Liver (tissue), 8 donors: ENCODE measurements at regions not wholly inside any gene's neighbourhood (a gene's known extent, or its start where the extent isn't known, plus 50 kb on each side); places are given as distances from the start of the nearest gene placed in this dataset.

ENCODE experiments used
- DNase-seq: peaks from one replicate; pipeline ENCODE4 v3.0.0-alpha.2; 2017; ENCODE audit warnings: low spot score
- H3K27ac ChIP-seq, 2 donors: one replicate each; pipeline ENCODE4 v1.7.0; 2013; ENCODE audit warnings: inconsistent platforms in 2 of 2, low read length in 2 of 2, control low read depth in 1 of 2, low read depth in 1 of 2, mild to moderate bottlenecking in 1 of 2
- H3K27me3 ChIP-seq, 4 donors: one replicate each; pipeline versions ENCODE4 v1.6.1 to v1.7.0; 2013; ENCODE audit warnings: low read length in 3 of 4, inconsistent platforms in 1 of 4, mild to moderate bottlenecking in 1 of 4, moderate library complexity in 1 of 4; ENCODE audit not compliant: control insufficient read depth in 4 of 4, insufficient read depth in 4 of 4
- H3K36me3 ChIP-seq, 4 donors: one replicate each; pipeline versions ENCODE4 v1.6.1 to v1.7.0; 2013; ENCODE audit warnings: low read length in 3 of 4, mild to moderate bottlenecking in 3 of 4, low read depth in 1 of 4, moderate library complexity in 1 of 4; ENCODE audit not compliant: control insufficient read depth in 4 of 4, insufficient read depth in 3 of 4
- H3K4me1 ChIP-seq, 4 donors: one replicate each; pipeline versions ENCODE4 v1.6.1 to v1.7.0; 2013; ENCODE audit warnings: low read length in 3 of 4, mild to moderate bottlenecking in 3 of 4, moderate library complexity in 1 of 4; ENCODE audit not compliant: control insufficient read depth in 4 of 4, insufficient read depth in 4 of 4
- H3K4me3 ChIP-seq, 3 donors: one replicate each; pipeline versions ENCODE4 v1.6.1 to v1.7.0; 2013; ENCODE audit warnings: low read length in 3 of 3, control low read depth in 1 of 3, low read depth in 1 of 3, mild to moderate bottlenecking in 1 of 3
- H3K9ac ChIP-seq, 2 donors: one replicate each; pipeline ENCODE4 v1.7.0; 2013; ENCODE audit warnings: low read length in 2 of 2, mild to moderate bottlenecking in 2 of 2, moderate library complexity in 2 of 2, control low read depth in 1 of 2, low read depth in 1 of 2
- H3K9me3 ChIP-seq, 4 donors: one replicate each; pipeline versions ENCODE4 v1.6.1 to v1.7.0; 2013; ENCODE audit warnings: low read length in 3 of 4; ENCODE audit not compliant: control insufficient read depth in 4 of 4
- ATF3 ChIP-seq: IDR thresholded peaks from 2 replicates; pipeline ENCODE4 v1.6.1; 2016; ENCODE audit warnings: antibody characterized with exemption
- CTCF ChIP-seq: fragments of 150-350 bp; IDR thresholded peaks from 2 replicates; pipeline ENCODE4 v1.5.1; 2017; ENCODE audit warnings: improper control_type of control experiment, low read depth, low read length; ENCODE audit not compliant: missing input control
- EGR1 ChIP-seq, 2 donors: IDR thresholded peaks; 2 replicates each; pipeline ENCODE4 v1.6.1; 2016 to 2018; ENCODE audit warnings: antibody characterized with exemption in 2 of 2, low read depth in 2 of 2
- FOXA2 ChIP-seq: IDR thresholded peaks from 2 replicates; pipeline ENCODE4 v1.6.1; 2016; ENCODE audit warnings: antibody characterized with exemption
- GABPA ChIP-seq, 2 donors: IDR thresholded peaks in 1 of 2; conservative IDR thresholded peaks in 1 of 2; 2 replicates each; pipeline ENCODE4 v1.6.1; 2016; ENCODE audit warnings: antibody characterized with exemption in 2 of 2, mild to moderate bottlenecking in 1 of 2, moderate library complexity in 1 of 2
- HNF4A ChIP-seq, 2 donors: conservative IDR thresholded peaks; 2 replicates each; pipeline ENCODE4 v1.6.1; 2016; ENCODE audit warnings: antibody characterized with exemption in 2 of 2, mild to moderate bottlenecking in 2 of 2
- HNF4G ChIP-seq: IDR thresholded peaks from 2 replicates; pipeline ENCODE4 v1.6.1; 2016; ENCODE audit warnings: antibody characterized with exemption
- JUND ChIP-seq, 2 donors: IDR thresholded peaks; 2 replicates each; pipeline ENCODE4 v1.6.1; 2016; ENCODE audit warnings: antibody characterized with exemption in 2 of 2
- NR2F2 ChIP-seq: IDR thresholded peaks from 2 replicates; pipeline ENCODE4 v1.6.1; 2016; ENCODE audit warnings: antibody characterized with exemption
- RAD21 ChIP-seq, 2 donors: IDR thresholded peaks; 2 replicates each; pipeline ENCODE4 v1.6.1; 2016; ENCODE audit warnings: antibody characterized with exemption in 2 of 2, mild to moderate bottlenecking in 2 of 2
- RXRA ChIP-seq, 2 donors: IDR thresholded peaks; 2 replicates each; pipeline ENCODE4 v1.6.1; 2017 to 2018; ENCODE audit warnings: antibody characterized with exemption in 2 of 2, mild to moderate bottlenecking in 1 of 2
- SP1 ChIP-seq: IDR thresholded peaks from 2 replicates; pipeline ENCODE4 v1.6.1; 2018; ENCODE audit warnings: antibody characterized with exemption, mild to moderate bottlenecking
- YY1 ChIP-seq: IDR thresholded peaks from 2 replicates; pipeline ENCODE4 v1.6.1; 2016; ENCODE audit warnings: antibody characterized with exemption, mild to moderate bottlenecking
- WGBS: extraction: QIAGEN DNeasy Blood & Tissue Kit; methylation state at CpG from one replicate; pipeline ENCODE4 v1.1.7; 2013; 5-methylcytosine and 5-hydroxymethylcytosine counted together
- TF ChIP-seq, protein P1 (sequence below): IDR thresholded peaks from 2 replicates; pipeline ENCODE4 v1.6.1; 2016; ENCODE audit warnings: antibody characterized with exemption
- donor health status: healthy.
- donor health status: healthy.
- donor health status: healthy.
- donor health status: healthy.
- donor health status: healthy.

DNA sequence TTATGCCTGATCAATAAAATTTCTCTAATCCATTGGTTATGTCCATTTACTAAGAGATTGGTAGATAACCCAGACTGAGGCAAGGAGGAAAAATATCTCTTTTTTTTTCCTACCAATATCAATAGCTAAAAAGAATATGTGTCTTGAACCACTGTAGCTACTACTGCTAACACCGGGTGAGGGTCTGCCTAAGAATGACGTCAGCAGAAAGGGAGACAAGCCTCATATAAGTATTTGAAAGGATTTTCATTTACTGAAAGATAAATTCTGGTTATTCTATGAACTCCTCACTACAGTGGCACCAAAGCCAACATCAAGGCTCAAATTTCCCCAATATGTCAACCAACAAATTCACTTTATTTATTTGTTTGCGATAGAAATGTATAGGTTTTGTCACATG is 389.0 kb upstream of the ALCAM start:
- Histone ChIP-seq H3K9me3 (peaks cover 0 to 3% (median 0%) of the 10 kb centered on the region in 4 donors), H3K27ac (no peak overlapping the region), H3K4me1 (no peaks in the 10 kb centered on the region), H3K4me3 (no peak overlapping the region), H3K9ac (no peak overlapping the region), H3K27me3 (no peaks in the 10 kb centered on the region), H3K36me3 (no peaks in the 10 kb centered on the region)
- no peak for TF ChIP-seq GABPA (IDR thresholded peaks at IDR 0.05 in 1 of 2, conservative IDR thresholded peaks at IDR 0.05 in 1 of 2)
- no peak for TF ChIP-seq EGR1 (IDR thresholded peaks at IDR 0.05; ENCODE audit: low read depth in 2 of 2)
- no peak for TF ChIP-seq RAD21 (IDR thresholded peaks at IDR 0.05)
- no peak for TF ChIP-seq HNF4A (conservative IDR thresholded peaks at IDR 0.05)
- TF ChIP-seq ATF3 = no peak
- TF ChIP-seq YY1 = no peak
- TF ChIP-seq JUND (IDR thresholded peaks at IDR 0.05) = no peak
- TF ChIP-seq RXRA (IDR thresholded peaks at IDR 0.05) = no peak
- no peak for TF ChIP-seq FOXA2
- TF ChIP-seq, protein P1, sequence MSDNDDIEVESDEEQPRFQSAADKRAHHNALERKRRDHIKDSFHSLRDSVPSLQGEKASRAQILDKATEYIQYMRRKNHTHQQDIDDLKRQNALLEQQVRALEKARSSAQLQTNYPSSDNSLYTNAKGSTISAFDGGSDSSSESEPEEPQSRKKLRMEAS = no peak
- no peak for TF ChIP-seq CTCF
- no peak for TF ChIP-seq SP1
- 88% methylated on average over 3 of the region's 3 CpGs for WGBS
- no peak for DNase-seq

DNA sequence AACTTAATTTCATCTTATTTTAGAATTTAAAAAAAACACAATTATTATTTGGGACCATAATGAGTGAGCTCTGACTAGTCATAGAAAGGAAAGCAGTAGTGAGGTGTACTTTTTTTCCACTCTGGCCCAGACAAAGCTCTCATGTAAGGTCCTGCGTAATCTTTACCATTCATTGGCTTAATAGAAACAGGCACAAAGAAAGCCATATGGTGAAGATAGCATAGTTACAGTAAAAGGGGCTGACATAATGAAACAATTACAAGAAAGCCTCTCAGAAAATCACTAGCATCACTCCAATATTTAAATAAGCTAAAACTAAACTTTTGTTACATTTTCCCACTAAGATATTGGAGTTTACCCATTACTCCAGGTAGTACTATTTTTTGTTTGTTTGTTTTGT is 384.6 kb upstream of the ALCAM start:
- WGBS = 100% methylated on average over 1 of the region's 1 CpG
- DNase-seq = no peak
- no peak overlapping the region for H3K9ac ChIP-seq

More for the DNA sequence above, 384.6 kb upstream of the ALCAM start:
- TF ChIP-seq HNF4A (conservative IDR thresholded peaks at IDR 0.05) (no peak), CTCF (no peak), EGR1 (IDR thresholded peaks at IDR 0.05; ENCODE audit: low read depth in 2 of 2) (no peak), GABPA (IDR thresholded peaks at IDR 0.05 in 1 of 2, conservative IDR thresholded peaks at IDR 0.05 in 1 of 2) (no peak), NR2F2 (no peak), JUND (IDR thresholded peaks at IDR 0.05) (no peak), HNF4G (no peak), RXRA (IDR thresholded peaks at IDR 0.05) (no peak)
- TF ChIP-seq, protein P1 = no peak
- Histone ChIP-seq H3K36me3 (no peaks in the 10 kb centered on the region), H3K9me3 (no peaks in the 10 kb centered on the region), H3K4me1 (no peaks in the 10 kb centered on the region), H3K27me3 (no peaks in the 10 kb centered on the region), H3K4me3 (no peak overlapping the region), H3K27ac (no peak overlapping the region)
